ENCODE measurements at regions not wholly inside any gene's neighbourhood (a gene's known extent, or its start where the extent isn't known, plus 50 kb on each side); places are given as distances from the start of the nearest gene placed in this dataset.
"Not testable (repeated sequence)": the region's sequence is repeated elsewhere in the genome, so short reads cannot be mapped to it uniquely, and the experiment has no call there.

DNA sequence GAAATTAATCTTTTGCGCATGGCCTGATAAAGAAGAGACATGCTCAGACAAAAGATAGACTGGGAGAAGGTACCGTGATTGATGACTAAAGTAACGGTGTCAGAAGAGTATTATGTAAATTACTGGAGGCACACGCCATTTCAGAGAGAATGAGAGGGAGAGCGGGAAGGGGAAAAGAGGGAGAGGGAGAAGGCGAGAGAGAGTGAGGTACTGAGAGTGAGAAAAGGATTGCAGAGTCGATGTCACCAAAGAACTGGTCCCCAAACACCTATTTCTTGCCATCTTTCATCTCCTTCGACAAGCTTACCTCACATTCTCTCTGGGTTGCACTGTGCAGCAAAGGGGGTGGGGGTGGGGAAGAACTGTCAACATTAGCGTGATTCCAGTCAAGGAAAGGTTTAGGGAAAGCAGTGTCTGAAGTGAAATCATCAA is 673.7 kb downstream of the BCL11A start:
- no peak for DNase-seq (ENCODE audit: low read depth)

GRCh38 chr2:59875836-59876235 is 677.6 kb downstream of the BCL11A start:
- DNase-seq (ENCODE audit: low read depth) = no peak

GRCh38 chr2:59874971-59875755 is 678.3 kb downstream of the BCL11A start:
- DNase-seq (ENCODE audit: low read depth) = no peak

DNA sequence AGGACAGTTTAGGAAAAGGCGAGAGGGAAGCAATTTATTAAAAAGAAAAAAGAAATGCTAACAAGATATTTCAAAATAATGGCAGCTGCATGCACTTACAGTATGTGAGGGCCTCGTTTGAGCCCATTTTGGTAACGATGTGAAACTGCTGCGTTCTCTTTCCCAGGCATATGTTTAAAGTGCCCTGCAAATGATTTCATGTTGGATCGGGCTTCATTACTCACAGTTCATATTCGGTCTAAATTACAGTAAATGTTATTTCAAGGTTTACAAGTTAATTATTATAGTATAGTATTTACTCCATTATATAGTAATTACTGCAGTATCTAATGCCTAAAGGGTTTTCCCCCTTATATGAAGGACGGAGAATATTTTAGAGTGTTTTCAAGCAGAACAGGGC is 679.1 kb downstream of the BCL11A start:
- DNase-seq (ENCODE audit: low read depth) = no peak

DNA sequence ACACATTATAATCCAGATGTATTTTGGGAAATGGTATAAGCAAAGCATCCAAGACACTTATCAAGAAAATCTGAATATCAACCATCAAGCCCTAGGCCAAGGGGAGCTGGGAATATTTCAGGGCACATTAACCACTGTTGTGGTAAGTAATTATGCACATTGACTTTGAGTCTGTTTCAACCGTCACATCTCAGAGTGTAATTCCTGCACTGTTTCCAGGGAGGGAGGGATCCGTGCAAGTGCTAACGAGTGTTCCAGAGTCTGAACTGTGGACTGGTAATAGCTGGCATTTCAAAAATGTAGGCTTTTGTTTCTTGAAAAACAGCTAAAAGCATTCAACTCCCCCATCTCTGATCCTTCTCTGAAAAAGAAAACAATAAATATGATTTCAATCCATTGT is 681.6 kb downstream of the BCL11A start:
- no peak for DNase-seq (ENCODE audit: low read depth)

- no peak for DNase-seq (ENCODE audit: low read depth)
Observed at GRCh38 chr2:59868981-59869380, 684.5 kb downstream of the BCL11A start.

- DNase-seq (ENCODE audit: low read depth) = no peak
Observed at GRCh38 chr2:59866436-59866835, 687.0 kb downstream of the BCL11A start.

- DNase-seq (ENCODE audit: low read depth) = no peak
Observed at GRCh38 chr2:59858540-59858939, 694.9 kb downstream of the BCL11A start.

- no peak for DNase-seq (ENCODE audit: low read depth)
Observed at GRCh38 chr2:59857109-59857508, 696.3 kb downstream of the BCL11A start.

- no peak for DNase-seq (ENCODE audit: low read depth)
Observed at GRCh38 chr2:59856391-59856790, 697.1 kb downstream of the BCL11A start.

- DNase-seq (ENCODE audit: low read depth) = no peak
Observed at GRCh38 chr2:59853032-59853431, 700.4 kb downstream of the BCL11A start.

DNA sequence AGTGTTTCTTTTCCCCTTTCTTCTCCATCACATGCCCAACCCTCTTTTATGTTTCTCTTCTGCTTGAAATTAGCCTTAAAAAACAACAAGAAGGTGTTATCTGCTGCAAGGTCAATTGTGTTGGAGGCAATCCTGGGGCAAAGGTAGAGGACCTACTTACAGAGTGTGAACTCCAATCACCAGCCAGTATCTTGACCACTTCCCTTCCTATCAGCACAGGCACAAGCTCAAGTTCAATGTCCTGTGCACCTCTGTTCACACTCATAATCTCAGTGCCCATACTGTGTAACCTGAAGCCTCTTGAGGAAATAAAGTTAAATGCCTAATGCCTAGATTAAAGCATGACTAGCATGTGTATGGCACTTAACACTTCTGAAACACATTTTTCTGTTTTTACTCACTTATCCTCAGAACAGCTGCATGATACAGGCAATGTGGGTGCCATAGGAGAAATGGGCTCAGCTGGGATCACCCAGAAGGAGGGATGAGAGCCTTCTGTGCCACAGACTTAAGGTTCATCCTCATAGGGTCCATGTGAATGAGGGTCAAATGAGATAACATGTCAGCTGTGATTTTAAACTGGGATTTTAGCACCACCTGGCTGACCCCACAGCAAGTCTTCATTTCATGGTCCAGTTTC is 701.5 kb downstream of the BCL11A start:
- no peak for DNase-seq (ENCODE audit: low read depth)

DNA sequence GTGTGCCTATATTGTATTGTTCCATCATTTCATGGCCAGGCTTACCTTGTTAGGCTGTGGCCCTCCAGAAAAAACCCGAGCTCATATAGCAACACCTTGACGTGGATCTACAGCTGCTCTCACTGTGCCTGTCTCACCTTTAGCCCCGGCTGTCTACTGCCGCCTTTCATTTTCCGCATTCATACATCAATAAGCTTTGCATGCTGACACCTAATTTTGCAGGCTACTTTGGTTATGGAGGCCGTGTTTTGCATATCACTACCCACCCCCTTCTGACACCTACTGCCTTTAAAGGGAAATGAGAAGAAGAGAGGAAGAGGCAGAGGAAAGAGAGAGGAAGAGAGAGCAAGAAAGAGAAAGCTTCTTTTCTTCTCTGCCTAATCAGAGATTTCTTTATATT is 702.9 kb downstream of the BCL11A start:
- no peak for DNase-seq (ENCODE audit: low read depth)

- DNase-seq (ENCODE audit: low read depth) = no peak
Observed at GRCh38 chr2:59833941-59834340, 719.5 kb downstream of the BCL11A start.

DNA sequence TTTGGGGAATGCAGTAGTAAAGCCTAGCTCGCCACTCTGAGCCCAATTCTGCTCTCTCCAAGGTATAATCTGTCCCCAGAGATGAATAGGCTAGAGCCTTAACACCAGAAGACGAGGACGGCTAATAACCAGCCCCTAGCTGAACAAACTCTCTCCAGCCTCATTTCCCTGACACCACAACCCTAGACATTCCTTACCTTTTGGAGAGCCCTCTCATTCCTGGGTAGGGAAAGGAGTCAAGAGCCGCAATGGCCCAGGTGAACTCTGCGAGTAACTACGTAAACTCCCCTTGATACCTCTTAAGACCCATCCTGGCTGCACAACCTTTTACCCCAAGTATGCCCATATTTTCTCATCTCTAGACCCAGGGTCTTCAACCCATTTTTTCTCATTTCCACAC is 722.9 kb downstream of the BCL11A start:
- DNase-seq (ENCODE audit: low read depth) = no peak

DNA sequence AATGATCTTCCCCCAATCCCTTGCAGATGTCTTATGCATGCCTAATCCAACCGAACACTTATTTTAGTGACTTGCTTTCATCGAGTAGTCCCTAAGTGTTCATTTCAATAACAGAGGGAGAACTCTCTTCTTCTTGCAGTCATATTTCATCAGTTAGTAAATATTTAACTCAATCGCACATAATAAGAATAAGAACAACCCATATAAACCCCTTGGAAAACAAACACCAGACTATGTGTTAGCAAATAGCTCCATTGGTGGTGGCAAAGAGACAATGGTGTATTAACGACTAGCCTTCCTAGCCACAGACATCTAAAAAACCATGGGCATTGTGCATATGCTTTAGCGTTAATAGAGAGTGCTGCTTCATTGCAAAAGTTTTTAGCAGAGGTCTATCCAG is 725.8 kb downstream of the BCL11A start:
- DNase-seq (ENCODE audit: low read depth) = no peak

GRCh38 chr2:59826177-59826576 is 727.3 kb downstream of the BCL11A start:
- no peak for DNase-seq (ENCODE audit: low read depth)

GRCh38 chr2:59824314-59824713 is 729.1 kb downstream of the BCL11A start:
- DNase-seq (ENCODE audit: low read depth) = no peak

- no peak for DNase-seq (ENCODE audit: low read depth)
Observed at GRCh38 chr2:59816075-59816474, 737.4 kb downstream of the BCL11A start.

DNA sequence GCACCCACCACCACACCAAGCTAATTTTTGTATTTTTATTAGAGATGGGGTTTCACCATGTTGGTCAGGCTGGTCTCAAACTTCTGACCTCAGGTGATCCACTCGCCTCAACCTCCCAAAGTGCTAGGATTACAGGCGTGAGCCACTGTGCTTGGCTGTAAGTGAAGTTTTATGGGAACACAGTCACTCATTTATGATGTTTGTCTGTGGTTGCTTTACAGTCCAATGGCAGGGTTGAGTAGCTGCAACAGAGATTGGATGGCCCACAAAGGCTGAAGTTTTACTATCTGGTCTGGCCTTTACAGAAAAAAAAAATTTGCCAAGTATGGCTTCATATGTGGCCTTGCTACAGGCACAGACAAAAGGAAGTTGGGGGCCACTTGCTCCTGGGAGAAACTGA is 743.2 kb downstream of the BCL11A start:
- DNase-seq (ENCODE audit: low read depth) = not testable (repeated sequence)

DNA sequence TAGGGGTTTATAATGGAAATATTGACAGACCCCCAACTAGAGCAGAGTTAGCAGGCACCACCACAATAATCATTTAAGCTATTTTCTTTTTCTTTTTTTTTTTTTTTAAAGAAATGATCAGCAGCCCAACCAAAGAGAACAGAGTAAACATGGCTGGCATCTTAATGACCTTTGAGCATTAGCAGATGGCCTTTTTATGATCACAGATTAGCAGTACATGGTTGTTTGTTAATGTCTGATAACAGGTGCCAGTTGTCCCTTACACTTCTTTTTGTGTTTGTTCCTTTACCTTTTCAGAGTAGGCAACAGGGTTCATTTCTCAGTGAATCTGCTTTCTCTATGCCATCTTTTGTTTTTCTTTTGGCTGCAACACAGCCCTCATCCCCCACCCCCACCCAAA is 747.0 kb downstream of the BCL11A start:
- DNase-seq (ENCODE audit: low read depth) = no peak

DNA sequence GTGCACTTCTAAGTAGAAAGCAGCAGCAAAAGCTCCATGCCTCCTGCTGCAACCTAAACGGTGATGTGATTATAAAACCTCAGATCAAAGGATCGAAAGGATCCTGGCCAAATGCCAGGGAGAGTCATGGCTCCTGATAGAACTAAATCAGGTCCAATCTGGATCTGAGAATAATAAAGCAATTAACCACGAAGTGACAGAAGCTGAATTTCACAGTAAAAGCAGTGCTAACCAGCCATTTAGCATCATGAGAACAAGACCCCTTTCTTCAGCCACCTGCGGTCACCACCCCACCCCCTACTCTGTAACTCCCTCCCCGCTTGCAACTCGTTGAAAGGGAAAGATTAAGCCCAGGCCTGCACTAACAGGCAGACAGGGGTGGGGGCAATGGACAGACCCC is 748.7 kb downstream of the BCL11A start:
- no peak for DNase-seq (ENCODE audit: low read depth)

- DNase-seq (ENCODE audit: low read depth) = no peak
Observed at GRCh38 chr2:59803586-59803985, 749.9 kb downstream of the BCL11A start.
